HUES6 (cell line): ENCODE measurements at regions not wholly inside any gene's neighbourhood (a gene's known extent, or its start where the extent isn't known, plus 50 kb on each side); places are given as distances from the start of the nearest gene placed in this dataset.
A peak's percentile ranks its signal among the peaks of the same experiment; 100 is the strongest.
"Not testable (repeated sequence)": the region's sequence is repeated elsewhere in the genome, so short reads cannot be mapped to it uniquely, and the experiment has no call there.

ENCODE experiments used
- H3K27ac ChIP-seq: 2 replicates; pipeline ENCODE4 v1.7.0; 2013; ENCODE audit warnings: low read depth, mild to moderate bottlenecking, low read length, inconsistent platforms
- H3K27me3 ChIP-seq: 2 replicates; pipeline ENCODE4 v1.6.1; 2013; ENCODE audit warnings: low read length; ENCODE audit not compliant: control insufficient read depth, insufficient read depth
- H3K36me3 ChIP-seq: 2 replicates; pipeline ENCODE4 v1.6.1; 2013; ENCODE audit warnings: low read length; ENCODE audit not compliant: control insufficient read depth, insufficient read depth
- H3K4me1 ChIP-seq: 2 replicates; pipeline ENCODE4 v1.6.1; 2013; ENCODE audit warnings: low read length; ENCODE audit not compliant: control insufficient read depth, insufficient read depth
- H3K4me3 ChIP-seq: 2 replicates; pipeline ENCODE4 v1.5.1; 2013; ENCODE audit warnings: low read depth, low read length
- H3K9ac ChIP-seq: one replicate; pipeline ENCODE4 v1.6.1; 2013; ENCODE audit warnings: mild to moderate bottlenecking, low read length
- H3K9me3 ChIP-seq: 2 replicates; pipeline ENCODE4 v1.6.1; 2013; ENCODE audit warnings: low read depth, low read length; ENCODE audit not compliant: control insufficient read depth, insufficient read depth

DNA sequence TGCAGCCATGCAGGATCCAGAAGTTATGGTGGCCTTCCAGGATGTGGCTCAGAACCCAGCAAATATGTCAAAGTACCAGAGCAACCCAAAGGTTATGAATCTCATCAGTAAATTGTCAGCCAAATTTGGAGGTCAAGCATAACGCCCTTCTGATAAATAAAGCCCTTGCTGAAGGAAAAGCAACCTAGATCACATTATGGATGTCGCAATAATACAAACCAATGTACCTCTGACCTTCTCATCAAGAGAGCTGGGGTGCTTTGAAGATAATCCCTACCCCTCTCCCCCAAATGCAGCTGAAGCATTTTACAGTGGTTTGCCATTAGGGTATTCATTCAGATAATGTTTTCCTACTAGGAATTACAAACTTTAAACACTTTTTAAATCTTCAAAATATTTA is 157.8 kb downstream of the KCNRG start:
- H3K36me3 ChIP-seq, H3K27ac ChIP-seq, H3K4me1 ChIP-seq, H3K4me3 ChIP-seq, H3K9ac ChIP-seq, H3K9me3 ChIP-seq, H3K27me3 ChIP-seq: not testable (repeated sequence)

DNA sequence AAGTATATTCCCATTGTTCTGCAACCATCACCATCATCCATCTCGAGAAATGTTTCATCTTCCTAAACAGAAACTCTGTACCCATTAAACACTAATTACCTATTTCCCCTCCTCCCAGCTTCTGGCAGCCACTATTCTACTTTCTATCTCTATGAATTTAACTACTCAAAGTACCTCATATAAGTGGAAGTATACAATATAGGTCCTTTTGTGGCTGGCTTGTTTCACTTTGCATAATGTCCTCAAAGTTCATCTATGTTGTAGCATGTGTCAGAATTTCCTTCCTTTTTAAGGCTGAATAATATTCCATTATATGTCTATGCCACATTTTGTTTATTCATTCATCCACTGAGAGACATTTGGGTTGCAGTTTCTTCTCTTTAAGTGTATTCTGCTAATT is 159.4 kb downstream of the KCNRG start:
- Histone ChIP-seq H3K9ac (no peak overlapping the region), H3K27ac (no peak overlapping the region), H3K36me3 (no peaks in the 10 kb centered on the region), H3K4me3 (no peak overlapping the region), H3K27me3 (no peaks in the 10 kb centered on the region), H3K4me1 (no peaks in the 10 kb centered on the region), H3K9me3 (no peaks in the 10 kb centered on the region)

DNA sequence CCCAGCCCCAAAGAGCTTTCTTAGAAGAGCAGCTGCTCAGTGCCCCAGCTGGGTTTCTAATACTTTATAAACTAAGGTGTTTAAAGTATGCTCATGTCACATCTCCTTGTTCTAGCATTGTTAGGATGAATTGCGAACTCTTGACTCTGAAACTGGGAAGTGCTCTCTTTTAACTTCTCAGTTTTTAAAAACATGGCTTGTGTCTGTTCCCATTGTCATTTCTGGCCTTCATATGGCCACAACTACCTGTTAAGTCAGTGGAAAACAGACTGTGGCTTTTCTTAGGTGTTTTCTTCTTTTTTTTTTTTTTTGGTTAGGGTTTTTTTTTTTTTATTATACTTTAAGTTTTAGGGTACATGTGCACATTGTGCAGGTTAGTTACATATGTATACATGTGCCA is 164.7 kb downstream of the KCNRG start:
- Histone ChIP-seq H3K4me1 (no peaks in the 10 kb centered on the region), H3K27me3 (no peaks in the 10 kb centered on the region), H3K9me3 (no peaks in the 10 kb centered on the region), H3K9ac (no peak overlapping the region), H3K4me3 (no peak overlapping the region), H3K36me3 (no peaks in the 10 kb centered on the region), H3K27ac (no peak overlapping the region)

- H3K9me3 ChIP-seq, H3K27me3 ChIP-seq, H3K27ac ChIP-seq, H3K36me3 ChIP-seq: not testable (repeated sequence)
- peak overlapping the region; percentile 64 for H3K4me3 ChIP-seq
- H3K9ac ChIP-seq = peak overlapping the region; percentile 85
- peaks cover 10% of the 10 kb centered on the region; the same call in 1 of the 2 replicates for H3K4me1 ChIP-seq
Measured at GRCh38 chr13:50185769-50186763, 170.8 kb downstream of the KCNRG start.

DNA sequence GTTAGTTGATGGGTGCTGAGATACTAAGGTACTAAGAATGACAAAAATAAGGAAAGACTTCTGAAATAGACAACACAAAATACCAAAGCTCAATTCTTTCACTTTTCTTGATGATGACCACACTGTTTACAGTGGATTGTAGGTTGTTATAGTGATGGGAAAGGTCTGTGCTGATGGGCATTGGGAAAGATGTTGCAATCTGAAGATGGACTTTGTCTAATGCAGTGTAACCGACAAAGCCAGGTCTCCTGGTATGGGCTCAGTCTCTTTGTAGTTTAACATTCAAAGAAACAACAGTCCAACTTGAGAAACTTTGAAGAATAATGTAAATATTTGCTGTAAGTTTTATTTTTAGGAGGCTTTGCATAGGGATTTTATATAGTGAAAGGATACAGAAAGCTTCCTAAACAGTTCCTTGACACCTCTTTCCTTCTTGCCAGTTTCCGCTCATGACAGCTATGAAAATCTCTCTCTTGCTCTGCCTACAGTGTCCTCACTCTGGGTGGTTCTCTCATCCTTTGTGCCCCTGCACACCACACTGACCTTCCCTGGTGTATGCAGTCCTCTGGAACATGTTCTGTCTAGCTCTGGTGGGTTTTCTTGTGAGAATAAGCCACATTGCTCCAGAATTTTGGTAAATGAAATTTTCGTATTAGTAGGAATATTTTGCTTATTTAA is 172.2 kb downstream of the KCNRG start:
- no peaks in the 10 kb centered on the region for H3K9me3 ChIP-seq
- no peak overlapping the region for H3K27ac ChIP-seq
- H3K36me3 ChIP-seq = no peaks in the 10 kb centered on the region
- no peaks in the 10 kb centered on the region for H3K27me3 ChIP-seq
- no peak overlapping the region for H3K9ac ChIP-seq
- H3K4me1 ChIP-seq = peaks cover 14% of the 10 kb centered on the region
- H3K4me3 ChIP-seq = peak overlapping the region; percentile 64; the same call in 1 of the 2 replicates

DNA sequence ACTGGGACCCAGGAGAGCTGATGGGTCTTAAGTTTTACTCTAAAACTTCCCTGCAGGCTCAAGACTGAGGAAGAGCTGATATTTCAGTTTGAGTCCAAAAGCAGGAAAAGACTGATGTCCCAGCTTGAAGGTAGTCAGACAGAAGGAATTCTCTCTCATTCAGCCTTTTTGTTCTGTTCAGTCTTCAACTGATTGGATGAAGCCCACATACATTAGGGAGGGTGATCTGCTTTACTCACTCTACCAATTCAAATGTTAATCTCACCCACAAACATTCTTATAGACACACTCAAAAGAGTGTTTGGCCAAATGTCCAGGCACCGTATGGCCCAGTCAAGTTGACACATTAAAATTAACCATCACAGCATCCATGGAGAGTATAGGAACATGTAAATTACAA is 173.5 kb downstream of the KCNRG start:
- H3K9ac ChIP-seq = no peak overlapping the region
- no peak overlapping the region for H3K4me3 ChIP-seq
- H3K27ac ChIP-seq = no peak overlapping the region
- no peaks in the 10 kb centered on the region for H3K27me3 ChIP-seq
- peaks cover 14% of the 10 kb centered on the region for H3K4me1 ChIP-seq
- H3K36me3 ChIP-seq = no peaks in the 10 kb centered on the region
- H3K9me3 ChIP-seq = no peaks in the 10 kb centered on the region

DNA sequence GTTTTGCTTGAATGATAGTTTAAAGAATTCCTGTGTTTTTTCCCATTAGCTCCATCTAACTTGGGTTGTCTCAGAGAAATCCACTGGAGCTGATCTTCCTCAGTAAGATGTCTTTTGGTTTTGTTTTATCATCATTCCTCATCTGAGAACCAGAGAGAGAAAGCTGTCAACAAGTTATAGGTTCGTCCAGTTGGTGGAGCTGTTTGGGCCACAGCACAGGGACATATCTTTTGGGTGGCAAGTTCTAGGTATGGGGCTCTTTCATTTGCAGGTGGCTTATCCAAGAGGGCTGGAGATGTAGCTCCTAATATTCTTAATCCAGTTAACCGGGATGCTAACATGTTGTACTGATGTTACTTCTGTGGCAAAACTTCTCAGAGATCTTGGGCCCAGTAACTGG is 174.2 kb downstream of the KCNRG start:
- H3K4me1 ChIP-seq = peaks cover 14% of the 10 kb centered on the region
- no peak overlapping the region for H3K4me3 ChIP-seq
- H3K27ac ChIP-seq = no peak overlapping the region
- no peaks in the 10 kb centered on the region for H3K27me3 ChIP-seq
- H3K9ac ChIP-seq = no peak overlapping the region
- H3K9me3 ChIP-seq = no peaks in the 10 kb centered on the region
- no peaks in the 10 kb centered on the region for H3K36me3 ChIP-seq

- Histone ChIP-seq H3K27me3 (no peaks in the 10 kb centered on the region), H3K27ac (no peak overlapping the region), H3K4me1 (peaks cover 14% of the 10 kb centered on the region), H3K9me3 (no peaks in the 10 kb centered on the region), H3K4me3 (no peak overlapping the region), H3K36me3 (no peaks in the 10 kb centered on the region), H3K9ac (no peak overlapping the region)
Measured at GRCh38 chr13:50191004-50191403, 175.8 kb downstream of the KCNRG start.

DNA sequence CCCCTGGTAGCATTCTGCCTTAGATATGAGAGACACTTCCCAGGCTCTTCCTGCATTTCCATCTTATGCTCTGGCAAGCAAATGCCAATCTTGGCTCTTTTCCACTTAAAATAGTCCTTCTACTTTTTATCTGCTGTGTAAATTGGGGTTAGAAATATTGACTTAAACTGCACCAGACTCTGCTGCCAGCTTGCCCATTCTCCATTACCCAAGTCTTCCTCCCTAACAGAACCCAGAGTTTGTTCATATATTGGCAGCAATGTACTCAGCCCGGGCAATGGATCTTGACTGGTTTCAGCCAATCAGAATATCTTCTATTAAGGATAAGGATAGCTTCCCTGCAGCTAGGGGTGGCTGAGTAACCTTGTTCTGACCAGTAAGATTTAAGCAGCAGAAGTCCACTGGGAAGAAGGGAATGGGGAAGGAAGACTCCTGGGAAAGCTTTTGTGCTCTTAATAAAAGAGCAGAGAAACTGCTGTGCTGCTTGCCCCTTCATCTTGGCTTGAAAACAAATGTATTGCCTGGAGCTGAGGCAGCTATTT is 177.1 kb downstream of the KCNRG start:
- no peak overlapping the region for H3K9ac ChIP-seq
- peaks cover under 1% of the 10 kb centered on the region; the same call in 1 of the 2 replicates for H3K36me3 ChIP-seq
- H3K4me3 ChIP-seq = no peak overlapping the region
- H3K4me1 ChIP-seq = peaks cover 14% of the 10 kb centered on the region
- H3K27me3 ChIP-seq = no peaks in the 10 kb centered on the region
- H3K9me3 ChIP-seq = no peaks in the 10 kb centered on the region
- H3K27ac ChIP-seq = no peak overlapping the region

DNA sequence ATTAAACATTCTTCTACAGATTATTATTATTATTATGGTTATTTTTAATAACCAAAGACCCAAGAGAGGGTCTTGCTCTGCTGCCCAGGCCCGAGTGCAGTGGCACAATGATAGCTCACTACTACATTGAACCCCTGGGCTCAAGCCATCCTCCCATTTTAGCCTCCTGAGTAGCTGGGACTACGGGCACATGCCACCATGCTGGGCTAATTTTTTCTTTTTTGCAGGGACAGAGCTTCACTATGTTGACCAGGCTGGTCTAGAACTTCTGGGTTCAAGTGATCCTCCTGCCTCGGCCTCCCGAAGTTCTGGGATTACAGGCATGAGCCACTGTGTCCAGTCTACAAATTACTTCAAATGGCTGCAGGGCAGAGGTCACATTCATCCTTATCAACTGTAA is 179.8 kb downstream of the KCNRG start:
- Histone ChIP-seq H3K9ac (no peak overlapping the region), H3K27me3 (no peaks in the 10 kb centered on the region), H3K27ac (no peak overlapping the region), H3K9me3 (no peaks in the 10 kb centered on the region), H3K36me3 (peaks cover 3% of the 10 kb centered on the region; the same call in 1 of the 2 replicates), H3K4me3 (no peak overlapping the region), H3K4me1 (peaks cover 4% of the 10 kb centered on the region; the same call in 1 of the 2 replicates)

- no peak overlapping the region for H3K9ac ChIP-seq
- peaks cover 3% of the 10 kb centered on the region; the same call in 1 of the 2 replicates for H3K36me3 ChIP-seq
- no peaks in the 10 kb centered on the region for H3K27me3 ChIP-seq
- peaks cover 4% of the 10 kb centered on the region; the same call in 1 of the 2 replicates for H3K4me1 ChIP-seq
- no peaks in the 10 kb centered on the region for H3K9me3 ChIP-seq
- H3K4me3 ChIP-seq = no peak overlapping the region
- no peak overlapping the region for H3K27ac ChIP-seq
Measured at GRCh38 chr13:50196118-50196517, 180.9 kb downstream of the KCNRG start.
